Lower lobe of right lung (tissue), 2 donors: ENCODE measurements at regions not wholly inside any gene's neighbourhood (a gene's known extent, or its start where the extent isn't known, plus 50 kb on each side); places are given as distances from the start of the nearest gene placed in this dataset.

Experiments used
- ATAC-seq, 2 donors: fragments of 200-7000 bp; cut with Tn5 transposase; one replicate each; pipeline ENCODE4 v1.9.1; 2020 to 2022; ENCODE audit warnings: mild to moderate bottlenecking in 2 of 2, moderate library complexity in 2 of 2
- DNase-seq: peaks from one replicate; pipeline ENCODE4 v3.0.0-alpha.2; 2020
- H3K27ac ChIP-seq: fragments of 200-600 bp; one replicate; pipeline ENCODE4 v1.8.0; 2022
- H3K27me3 ChIP-seq: fragments of 200-600 bp; one replicate; pipeline ENCODE4 v1.8.0; 2022; ENCODE audit warnings: low read depth
- H3K36me3 ChIP-seq: fragments of 200-600 bp; one replicate; pipeline ENCODE4 v1.8.0; 2022; ENCODE audit warnings: mild to moderate bottlenecking
- H3K4me1 ChIP-seq: fragments of 200-600 bp; one replicate; pipeline ENCODE4 v1.8.0; 2022
- H3K4me3 ChIP-seq: fragments of 200-600 bp; one replicate; pipeline ENCODE4 v1.8.0; 2022; ENCODE audit warnings: mild to moderate bottlenecking
- H3K9me3 ChIP-seq: fragments of 200-600 bp; one replicate; pipeline ENCODE4 v1.8.0; 2022
- CTCF ChIP-seq: fragments of 200-600 bp; IDR thresholded peaks from one replicate; pipeline ENCODE4 v1.8.0; 2022; ENCODE audit warnings: antibody characterized with exemption, mild to moderate bottlenecking
- intact Hi-C: fragments of 100-400 bp; cut with DNase I; formaldehyde crosslinking; loops from one replicate; pipeline ENCODE4 v1.11.0; 2022
- donor health status: DM: no; HTN: yes; CAD: no; lungs with severe emphysema.

- H3K4me3 ChIP-seq: no peak overlapping the region
- H3K4me1 ChIP-seq: no peaks in the 10 kb centered on the region
- no peaks in the 10 kb centered on the region for H3K36me3 ChIP-seq
- intact Hi-C loops: no loop called here
- H3K9me3 ChIP-seq: no peaks in the 10 kb centered on the region
- no peak overlapping the region for H3K27ac ChIP-seq
- H3K27me3 ChIP-seq: no peaks in the 10 kb centered on the region
- TF ChIP-seq CTCF: no peak
- no peak for ATAC-seq
- no peak for DNase-seq
Observed at GRCh38 chr12:111088409-111088808, 168.0 kb upstream of the MYL2 start.

- intact Hi-C loops: no loop called here
- Histone ChIP-seq H3K27ac (no peak overlapping the region), H3K36me3 (no peaks in the 10 kb centered on the region), H3K27me3 (no peaks in the 10 kb centered on the region), H3K4me1 (no peaks in the 10 kb centered on the region), H3K9me3 (no peaks in the 10 kb centered on the region), H3K4me3 (no peak overlapping the region)
- DNase-seq: no peak
- no peak for ATAC-seq
- TF ChIP-seq CTCF: no peak
Observed at GRCh38 chr12:111086947-111087700, 166.7 kb upstream of the MYL2 start.

- Histone ChIP-seq H3K27ac (no peak overlapping the region), H3K9me3 (no peaks in the 10 kb centered on the region), H3K27me3 (no peaks in the 10 kb centered on the region), H3K4me1 (no peaks in the 10 kb centered on the region), H3K36me3 (no peaks in the 10 kb centered on the region), H3K4me3 (no peak overlapping the region)
- no peak for TF ChIP-seq CTCF
- ATAC-seq (no peak), DNase-seq (no peak)
- intact Hi-C loops: no loop called here
Observed at GRCh38 chr12:111085096-111085495, 164.7 kb upstream of the MYL2 start.

GRCh38 chr12:111084605-111085004 is 164.2 kb upstream of the MYL2 start:
- no peaks in the 10 kb centered on the region for H3K27me3 ChIP-seq
- H3K36me3 ChIP-seq: no peaks in the 10 kb centered on the region
- no peak overlapping the region for H3K4me3 ChIP-seq
- H3K27ac ChIP-seq: no peak overlapping the region
- H3K4me1 ChIP-seq: no peaks in the 10 kb centered on the region
- ATAC-seq (no peak), DNase-seq (no peak)
- TF ChIP-seq CTCF: no peak
- H3K9me3 ChIP-seq: no peaks in the 10 kb centered on the region
- intact Hi-C loops: no loop called here

GRCh38 chr12:111084158-111084557 is 163.8 kb upstream of the MYL2 start:
- Histone ChIP-seq H3K4me3 (no peak overlapping the region), H3K36me3 (no peaks in the 10 kb centered on the region), H3K4me1 (no peaks in the 10 kb centered on the region), H3K27ac (no peak overlapping the region), H3K27me3 (no peaks in the 10 kb centered on the region), H3K9me3 (no peaks in the 10 kb centered on the region)
- ATAC-seq (no peak), DNase-seq (no peak)
- TF ChIP-seq CTCF: no peak
- intact Hi-C loops: no loop called here
